Ammon's horn (tissue), 1 donor: ENCODE measurements at regions not wholly inside any gene's neighbourhood (a gene's known extent, or its start where the extent isn't known, plus 50 kb on each side); places are given as distances from the start of the nearest gene placed in this dataset.
"Not testable (repeated sequence)": the region's sequence is repeated elsewhere in the genome, so short reads cannot be mapped to it uniquely, and the experiment has no call there.

Source experiments
- DNase-seq: peaks from one replicate; pipeline ENCODE4 v3.0.0-alpha.2; 2016; ENCODE audit warnings: low spot score

GRCh38 chr2:118464546-118465265, 376.4 kb downstream of the INSIG2 start:
- DNase-seq = no peak

- no peak for DNase-seq
Observed at GRCh38 chr2:118464046-118464445, 375.8 kb downstream of the INSIG2 start.

- DNase-seq = no peak
Observed at GRCh38 chr2:118460425-118460824, 372.2 kb downstream of the INSIG2 start.

GRCh38 chr2:118459426-118459825, 371.2 kb downstream of the INSIG2 start:
- no peak for DNase-seq

- no peak for DNase-seq
Observed at GRCh38 chr2:118457951-118458350, 369.7 kb downstream of the INSIG2 start.

- no peak for DNase-seq
Observed at GRCh38 chr2:118449401-118449800, 361.1 kb downstream of the INSIG2 start.

GRCh38 chr2:118443596-118443995, 355.3 kb downstream of the INSIG2 start:
- no peak for DNase-seq

- DNase-seq = no peak
Observed at GRCh38 chr2:118442996-118443553, 354.8 kb downstream of the INSIG2 start.

GRCh38 chr2:118442046-118442445, 353.8 kb downstream of the INSIG2 start:
- no peak for DNase-seq

GRCh38 chr2:118440404-118441098, 352.3 kb downstream of the INSIG2 start:
- no peak for DNase-seq

GRCh38 chr2:118437501-118437900, 349.2 kb downstream of the INSIG2 start:
- no peak for DNase-seq

- no peak for DNase-seq
Observed at GRCh38 chr2:118431997-118432396, 343.7 kb downstream of the INSIG2 start.

- DNase-seq = no peak
Observed at GRCh38 chr2:118431586-118431985, 343.3 kb downstream of the INSIG2 start.

GRCh38 chr2:118431165-118431517, 342.9 kb downstream of the INSIG2 start:
- DNase-seq = no peak

GRCh38 chr2:118430510-118431164, 342.4 kb downstream of the INSIG2 start:
- no peak for DNase-seq

GRCh38 chr2:118425191-118425590, 336.9 kb downstream of the INSIG2 start:
- DNase-seq = no peak

- DNase-seq = no peak
Observed at GRCh38 chr2:118423776-118424175, 335.5 kb downstream of the INSIG2 start.

- DNase-seq = no peak
Observed at GRCh38 chr2:118421648-118422047, 333.4 kb downstream of the INSIG2 start.

- no peak for DNase-seq
Observed at GRCh38 chr2:118417406-118418120, 329.3 kb downstream of the INSIG2 start.

GRCh38 chr2:118415186-118415585, 326.9 kb downstream of the INSIG2 start:
- not testable (repeated sequence) for DNase-seq

- no peak for DNase-seq
Observed at GRCh38 chr2:118403658-118404451, 315.6 kb downstream of the INSIG2 start.
